HAP-1 (cell line): ENCODE measurements at regions not wholly inside any gene's neighbourhood (a gene's known extent, or its start where the extent isn't known, plus 50 kb on each side); places are given as distances from the start of the nearest gene placed in this dataset.
A peak's percentile ranks its signal among the peaks of the same experiment; 100 is the strongest.

ENCODE experiments used
- DNase-seq, 2 experiments: peaks; one replicate each; pipeline ENCODE4 v3.0.0-alpha.2; 2016 to 2020; ENCODE audit warnings: low spot score in 2 of 2
- H3K27me3 ChIP-seq: fragments of 250-450 bp; sonication (Bioruptor Pico); 2 replicates; pipeline ENCODE4 v1.5.1; 2020; ENCODE audit warnings: low read depth, mild to moderate bottlenecking, moderate library complexity
- H3K36me3 ChIP-seq: fragments of 250-450 bp; sonication (Bioruptor Pico); replicated peaks from 2 replicates; pipeline ENCODE4 v1.5.1; 2020; ENCODE audit warnings: mild to moderate bottlenecking
- H3K4me1 ChIP-seq: fragments of 250-450 bp; sonication (Bioruptor Pico); 2 replicates; pipeline ENCODE4 v1.5.1; 2020; ENCODE audit warnings: mild to moderate bottlenecking
- H3K4me3 ChIP-seq: fragments of 250-450 bp; sonication (Bioruptor Pico); 2 replicates; pipeline ENCODE4 v1.5.1; 2020; ENCODE audit warnings: mild to moderate bottlenecking, moderate library complexity
- H3K9me3 ChIP-seq: fragments of 250-450 bp; sonication (Bioruptor Pico); 2 replicates; pipeline ENCODE4 v1.5.1; 2020; ENCODE audit warnings: mild to moderate bottlenecking, moderate library complexity
- in situ Hi-C: fragments of 300-500 bp; cut with MboI; formaldehyde crosslinking; loops from 3 replicates; pipeline ENCODE4 v1.14.3; 2020; ENCODE audit warnings: low sequenced_read_pairs, inconsistent platforms, mixed read lengths

GRCh38 chr4:180855184-180855583, 1388.0 kb upstream of the TENM3 start:
- in situ Hi-C loops: no loop called here
- DNase-seq: no peak
- H3K4me1 ChIP-seq: peaks cover 11% of the 10 kb centered on the region; the same call in 1 of the 2 replicates
- no peak overlapping the region for H3K4me3 ChIP-seq
- H3K9me3 ChIP-seq: no peaks in the 10 kb centered on the region
- H3K36me3 ChIP-seq: no peaks in the 10 kb centered on the region
- no peaks in the 10 kb centered on the region for H3K27me3 ChIP-seq

- no peaks in the 10 kb centered on the region for H3K9me3 ChIP-seq
- H3K36me3 ChIP-seq: no peaks in the 10 kb centered on the region
- peaks cover 4% of the 10 kb centered on the region; the same call in 1 of the 2 replicates for H3K4me1 ChIP-seq
- in situ Hi-C loops: no loop called here
- DNase-seq: no peak
- no peaks in the 10 kb centered on the region for H3K27me3 ChIP-seq
- no peak overlapping the region for H3K4me3 ChIP-seq
Measured at GRCh38 chr4:180860089-180860720, 1383.0 kb upstream of the TENM3 start.

- H3K27me3 ChIP-seq: no peaks in the 10 kb centered on the region
- H3K4me1 ChIP-seq: peaks cover 4% of the 10 kb centered on the region; the same call in 1 of the 2 replicates
- in situ Hi-C loops: no loop called here
- no peak for DNase-seq
- no peak overlapping the region for H3K4me3 ChIP-seq
- peaks cover 3% of the 10 kb centered on the region; the same call in 1 of the 2 replicates for H3K9me3 ChIP-seq
- no peaks in the 10 kb centered on the region for H3K36me3 ChIP-seq
Measured at GRCh38 chr4:180861651-180862050, 1381.6 kb upstream of the TENM3 start.

GRCh38 chr4:180866933-180867643, 1376.1 kb upstream of the TENM3 start:
- Histone ChIP-seq H3K27me3 (no peaks in the 10 kb centered on the region), H3K4me1 (0 out of 2 replicates have a peak, but pooled peaks cover 3% of the 10 kb centered on the region), H3K4me3 (no peak overlapping the region), H3K36me3 (no peaks in the 10 kb centered on the region), H3K9me3 (peaks cover 3% of the 10 kb centered on the region; the same call in 1 of the 2 replicates)
- in situ Hi-C loops: no loop called here
- DNase-seq: no peak

- Histone ChIP-seq H3K4me1 (0 out of 2 replicates have a peak, but pooled peaks cover 3% of the 10 kb centered on the region), H3K27me3 (no peaks in the 10 kb centered on the region), H3K4me3 (no peak overlapping the region), H3K9me3 (peaks cover 3% of the 10 kb centered on the region; the same call in 1 of the 2 replicates), H3K36me3 (no peaks in the 10 kb centered on the region)
- DNase-seq: no peak
- in situ Hi-C loops: no loop called here
Measured at GRCh38 chr4:180870623-180871022, 1372.6 kb upstream of the TENM3 start.

GRCh38 chr4:180898305-180898704, 1344.9 kb upstream of the TENM3 start:
- in situ Hi-C loops: no loop called here
- H3K4me1 ChIP-seq: peaks cover 3% of the 10 kb centered on the region; the same call in 1 of the 2 replicates
- no peaks in the 10 kb centered on the region for H3K36me3 ChIP-seq
- DNase-seq: no peak
- H3K9me3 ChIP-seq: no peaks in the 10 kb centered on the region
- no peak overlapping the region for H3K4me3 ChIP-seq
- no peaks in the 10 kb centered on the region for H3K27me3 ChIP-seq

- in situ Hi-C loops: no loop called here
Measured at GRCh38 chr4:180900781-180901180, 1342.4 kb upstream of the TENM3 start.

GRCh38 chr4:180909279-180909678, 1333.9 kb upstream of the TENM3 start:
- no peaks in the 10 kb centered on the region for H3K27me3 ChIP-seq
- DNase-seq: peak; percentile 29 to 53
- no peaks in the 10 kb centered on the region for H3K36me3 ChIP-seq
- no peaks in the 10 kb centered on the region for H3K9me3 ChIP-seq
- no peak overlapping the region for H3K4me3 ChIP-seq
- peaks cover 13% of the 10 kb centered on the region for H3K4me1 ChIP-seq
- in situ Hi-C loops: no loop called here

More at GRCh38 chr4:180900781-180901180, 1342.4 kb upstream of the TENM3 start:
- H3K9me3 ChIP-seq: no peaks in the 10 kb centered on the region
- H3K36me3 ChIP-seq: no peaks in the 10 kb centered on the region
- H3K4me3 ChIP-seq: no peak overlapping the region
- H3K4me1 ChIP-seq: peaks cover 3% of the 10 kb centered on the region; the same call in 1 of the 2 replicates
- DNase-seq: no peak
- no peaks in the 10 kb centered on the region for H3K27me3 ChIP-seq

GRCh38 chr4:180913750-180914149, 1329.5 kb upstream of the TENM3 start:
- no peaks in the 10 kb centered on the region for H3K36me3 ChIP-seq
- in situ Hi-C loops: no loop called here
- H3K4me3 ChIP-seq: no peak overlapping the region
- H3K9me3 ChIP-seq: no peaks in the 10 kb centered on the region
- H3K4me1 ChIP-seq: peaks cover 18% of the 10 kb centered on the region
- no peaks in the 10 kb centered on the region for H3K27me3 ChIP-seq
- peak; percentile 67 to 99 for DNase-seq

- Histone ChIP-seq H3K27me3 (no peaks in the 10 kb centered on the region), H3K36me3 (no peaks in the 10 kb centered on the region), H3K4me3 (no peak overlapping the region), H3K9me3 (no peaks in the 10 kb centered on the region), H3K4me1 (peaks cover 6% of the 10 kb centered on the region)
- in situ Hi-C loops: no loop called here
- DNase-seq: no peak
Measured at GRCh38 chr4:180923486-180923885, 1319.7 kb upstream of the TENM3 start.

- Histone ChIP-seq H3K36me3 (no peaks in the 10 kb centered on the region), H3K9me3 (no peaks in the 10 kb centered on the region), H3K4me1 (peaks cover 6% of the 10 kb centered on the region), H3K4me3 (no peak overlapping the region), H3K27me3 (no peaks in the 10 kb centered on the region)
- no peak for DNase-seq
- in situ Hi-C loops: no loop called here
Measured at GRCh38 chr4:180925805-180926204, 1317.4 kb upstream of the TENM3 start.

- H3K4me3 ChIP-seq: no peak overlapping the region
- no peaks in the 10 kb centered on the region for H3K36me3 ChIP-seq
- in situ Hi-C loops: no loop called here
- no peaks in the 10 kb centered on the region for H3K27me3 ChIP-seq
- no peaks in the 10 kb centered on the region for H3K9me3 ChIP-seq
- peak in 1 of 2 experiments; percentile 10 for DNase-seq
- H3K4me1 ChIP-seq: peaks cover 6% of the 10 kb centered on the region
Measured at GRCh38 chr4:180926277-180926676, 1316.9 kb upstream of the TENM3 start.

GRCh38 chr4:180932370-180933001, 1310.7 kb upstream of the TENM3 start:
- H3K27me3 ChIP-seq: no peaks in the 10 kb centered on the region
- in situ Hi-C loops: no loop called here
- no peak overlapping the region for H3K4me3 ChIP-seq
- H3K36me3 ChIP-seq: no peaks in the 10 kb centered on the region
- H3K9me3 ChIP-seq: no peaks in the 10 kb centered on the region
- no peaks in the 10 kb centered on the region for H3K4me1 ChIP-seq
- DNase-seq: no peak

- Histone ChIP-seq H3K9me3 (no peaks in the 10 kb centered on the region), H3K4me3 (no peak overlapping the region), H3K4me1 (no peaks in the 10 kb centered on the region), H3K36me3 (no peaks in the 10 kb centered on the region), H3K27me3 (no peaks in the 10 kb centered on the region)
- in situ Hi-C loops: no loop called here
- no peak for DNase-seq
Measured at GRCh38 chr4:180937083-180937482, 1306.1 kb upstream of the TENM3 start.
